ENCODE measurements at regions not wholly inside any gene's neighbourhood (a gene's known extent, or its start where the extent isn't known, plus 50 kb on each side); places are given as distances from the start of the nearest gene placed in this dataset.
"Not testable (repeated sequence)": the region's sequence is repeated elsewhere in the genome, so short reads cannot be mapped to it uniquely, and the experiment has no call there.

GRCh38 chr5:82738681-82739269 lies 338.4 kb downstream of the TMEM167A start:
- Histone ChIP-seq H3K9me3 (ENCODE audit: control insufficient read depth, insufficient read depth, low read length) (no peaks in the 10 kb centered on the region), H3K36me3 (ENCODE audit: insufficient read depth, low read length) (no peaks in the 10 kb centered on the region), H3K9ac (ENCODE audit: low read depth, low read length) (no peak overlapping the region), H3K4me1 (ENCODE audit: insufficient read depth, low read length) (no peaks in the 10 kb centered on the region)

GRCh38 chr5:82735160-82735789 lies 341.9 kb downstream of the TMEM167A start:
- Histone ChIP-seq H3K36me3 (ENCODE audit: insufficient read depth, low read length) (no peaks in the 10 kb centered on the region), H3K4me1 (ENCODE audit: insufficient read depth, low read length) (no peaks in the 10 kb centered on the region), H3K9ac (ENCODE audit: low read depth, low read length) (no peak overlapping the region), H3K9me3 (ENCODE audit: control insufficient read depth, insufficient read depth, low read length) (no peaks in the 10 kb centered on the region)

- H3K4me1 ChIP-seq (ENCODE audit: insufficient read depth, low read length), result no peaks in the 10 kb centered on the region
- H3K9ac ChIP-seq (ENCODE audit: low read depth, low read length), result no peak overlapping the region
Observed at GRCh38 chr5:82734347-82734746, 342.8 kb downstream of the TMEM167A start.

GRCh38 chr5:82730913-82731312 lies 346.3 kb downstream of the TMEM167A start:
- H3K4me1 ChIP-seq (ENCODE audit: insufficient read depth, low read length), result no peaks in the 10 kb centered on the region
- H3K9me3 ChIP-seq (ENCODE audit: control insufficient read depth, insufficient read depth, low read length), result no peaks in the 10 kb centered on the region
- H3K9ac ChIP-seq (ENCODE audit: low read depth, low read length), result no peak overlapping the region
- no peaks in the 10 kb centered on the region for H3K36me3 ChIP-seq (ENCODE audit: insufficient read depth, low read length)

More at GRCh38 chr5:82734347-82734746, 342.8 kb downstream of the TMEM167A start:
- no peaks in the 10 kb centered on the region for H3K36me3 ChIP-seq (ENCODE audit: insufficient read depth, low read length)
- H3K9me3 ChIP-seq (ENCODE audit: control insufficient read depth, insufficient read depth, low read length), result no peaks in the 10 kb centered on the region

- no peak overlapping the region for H3K9ac ChIP-seq (ENCODE audit: low read depth, low read length)
- H3K36me3 ChIP-seq (ENCODE audit: insufficient read depth, low read length), result no peaks in the 10 kb centered on the region
- no peaks in the 10 kb centered on the region for H3K9me3 ChIP-seq (ENCODE audit: control insufficient read depth, insufficient read depth, low read length)
- H3K4me1 ChIP-seq (ENCODE audit: insufficient read depth, low read length), result no peaks in the 10 kb centered on the region
Observed at GRCh38 chr5:82728926-82729702, 348.1 kb downstream of the TMEM167A start.

GRCh38 chr5:82723168-82723567 lies 354.0 kb downstream of the TMEM167A start:
- Histone ChIP-seq H3K4me1 (ENCODE audit: insufficient read depth, low read length) (no peaks in the 10 kb centered on the region), H3K9me3 (ENCODE audit: control insufficient read depth, insufficient read depth, low read length) (no peaks in the 10 kb centered on the region), H3K9ac (ENCODE audit: low read depth, low read length) (no peak overlapping the region), H3K36me3 (ENCODE audit: insufficient read depth, low read length) (no peaks in the 10 kb centered on the region)

GRCh38 chr5:82721087-82721410 lies 356.1 kb downstream of the TMEM167A start:
- Histone ChIP-seq H3K4me1 (ENCODE audit: insufficient read depth, low read length) (no peaks in the 10 kb centered on the region), H3K36me3 (ENCODE audit: insufficient read depth, low read length) (no peaks in the 10 kb centered on the region), H3K9me3 (ENCODE audit: control insufficient read depth, insufficient read depth, low read length) (no peaks in the 10 kb centered on the region), H3K9ac (ENCODE audit: low read depth, low read length) (no peak overlapping the region)

- Histone ChIP-seq H3K36me3 (ENCODE audit: insufficient read depth, low read length) (no peaks in the 10 kb centered on the region), H3K9ac (ENCODE audit: low read depth, low read length) (no peak overlapping the region), H3K4me1 (ENCODE audit: insufficient read depth, low read length) (no peaks in the 10 kb centered on the region), H3K9me3 (ENCODE audit: control insufficient read depth, insufficient read depth, low read length) (no peaks in the 10 kb centered on the region)
Observed at GRCh38 chr5:82720213-82721086, 356.7 kb downstream of the TMEM167A start.

GRCh38 chr5:82719368-82719767 lies 357.8 kb downstream of the TMEM167A start:
- Histone ChIP-seq H3K9me3 (ENCODE audit: control insufficient read depth, insufficient read depth, low read length) (no peaks in the 10 kb centered on the region), H3K9ac (ENCODE audit: low read depth, low read length) (no peak overlapping the region), H3K4me1 (ENCODE audit: insufficient read depth, low read length) (no peaks in the 10 kb centered on the region), H3K36me3 (ENCODE audit: insufficient read depth, low read length) (no peaks in the 10 kb centered on the region)

GRCh38 chr5:82717738-82718137 lies 359.5 kb downstream of the TMEM167A start:
- Histone ChIP-seq H3K9ac (ENCODE audit: low read depth, low read length) (no peak overlapping the region), H3K36me3 (ENCODE audit: insufficient read depth, low read length) (no peaks in the 10 kb centered on the region), H3K4me1 (ENCODE audit: insufficient read depth, low read length) (no peaks in the 10 kb centered on the region), H3K9me3 (ENCODE audit: control insufficient read depth, insufficient read depth, low read length) (no peaks in the 10 kb centered on the region)

- H3K4me1 ChIP-seq (ENCODE audit: insufficient read depth, low read length); H3K9ac ChIP-seq (ENCODE audit: low read depth, low read length); H3K36me3 ChIP-seq (ENCODE audit: insufficient read depth, low read length); H3K9me3 ChIP-seq (ENCODE audit: control insufficient read depth, insufficient read depth, low read length): not testable (repeated sequence)
Observed at GRCh38 chr5:82714732-82715131, 362.5 kb downstream of the TMEM167A start.

- Histone ChIP-seq H3K9ac (ENCODE audit: low read depth, low read length) (no peak overlapping the region), H3K36me3 (ENCODE audit: insufficient read depth, low read length) (no peaks in the 10 kb centered on the region), H3K9me3 (ENCODE audit: control insufficient read depth, insufficient read depth, low read length) (no peaks in the 10 kb centered on the region), H3K4me1 (ENCODE audit: insufficient read depth, low read length) (no peaks in the 10 kb centered on the region)
Observed at GRCh38 chr5:82713811-82714210, 363.4 kb downstream of the TMEM167A start.

- Histone ChIP-seq H3K9me3 (ENCODE audit: control insufficient read depth, insufficient read depth, low read length) (no peaks in the 10 kb centered on the region), H3K36me3 (ENCODE audit: insufficient read depth, low read length) (no peaks in the 10 kb centered on the region), H3K9ac (ENCODE audit: low read depth, low read length) (no peak overlapping the region), H3K4me1 (ENCODE audit: insufficient read depth, low read length) (no peaks in the 10 kb centered on the region)
Observed at GRCh38 chr5:82707741-82708140, 369.5 kb downstream of the TMEM167A start.

GRCh38 chr5:82704381-82704780 lies 372.8 kb downstream of the TMEM167A start:
- Histone ChIP-seq H3K9me3 (ENCODE audit: control insufficient read depth, insufficient read depth, low read length) (no peaks in the 10 kb centered on the region), H3K9ac (ENCODE audit: low read depth, low read length) (no peak overlapping the region), H3K4me1 (ENCODE audit: insufficient read depth, low read length) (no peaks in the 10 kb centered on the region)

More at GRCh38 chr5:82704381-82704780, 372.8 kb downstream of the TMEM167A start:
- H3K36me3 ChIP-seq (ENCODE audit: insufficient read depth, low read length), result no peaks in the 10 kb centered on the region

All from ES-I3 (cell line).